ENCODE measurements at regions not wholly inside any gene's neighbourhood (a gene's known extent, or its start where the extent isn't known, plus 50 kb on each side); places are given as distances from the start of the nearest gene placed in this dataset.

- no peak for TF ChIP-seq CTCF (IDR thresholded peaks at IDR 0.05)
- TF ChIP-seq POLR2A (IDR thresholded peaks at IDR 0.05): no peak
Observed at GRCh38 chr6:9225441-9225871, 790.1 kb upstream of the SLC35B3 start.

Measured in uterus (tissue), 2 donors.